ENCODE measurements at regions not wholly inside any gene's neighbourhood (a gene's known extent, or its start where the extent isn't known, plus 50 kb on each side); places are given as distances from the start of the nearest gene placed in this dataset.
"Not testable (repeated sequence)": the region's sequence is repeated elsewhere in the genome, so short reads cannot be mapped to it uniquely, and the experiment has no call there.

GRCh38 chr4:147284256-147284835, 196.6 kb upstream of the EDNRA start:
- no peak for DNase-seq

- no peak for DNase-seq
Measured at GRCh38 chr4:147284935-147285334, 196.0 kb upstream of the EDNRA start.

GRCh38 chr4:147285751-147286150, 195.1 kb upstream of the EDNRA start:
- no peak for DNase-seq

GRCh38 chr4:147286846-147287587, 193.9 kb upstream of the EDNRA start:
- no peak for DNase-seq

- DNase-seq, result no peak
Measured at GRCh38 chr4:147287588-147287890, 193.4 kb upstream of the EDNRA start.

GRCh38 chr4:147288512-147288911, 192.4 kb upstream of the EDNRA start:
- no peak for DNase-seq

GRCh38 chr4:147289181-147289580, 191.7 kb upstream of the EDNRA start:
- no peak for DNase-seq

- not testable (repeated sequence) for DNase-seq
Measured at GRCh38 chr4:147292604-147293313, 188.1 kb upstream of the EDNRA start.

- DNase-seq, result not testable (repeated sequence)
Measured at GRCh38 chr4:147293314-147293677, 187.6 kb upstream of the EDNRA start.

- DNase-seq, result no peak
Measured at GRCh38 chr4:147299205-147299604, 181.7 kb upstream of the EDNRA start.

- no peak for DNase-seq
Measured at GRCh38 chr4:147303174-147303872, 177.6 kb upstream of the EDNRA start.

- DNase-seq, result no peak
Measured at GRCh38 chr4:147303873-147304229, 177.0 kb upstream of the EDNRA start.

- no peak for DNase-seq
Measured at GRCh38 chr4:147307896-147308674, 172.8 kb upstream of the EDNRA start.

- no peak for DNase-seq
Measured at GRCh38 chr4:147309434-147309833, 171.5 kb upstream of the EDNRA start.

- DNase-seq, result no peak
Measured at GRCh38 chr4:147310312-147310711, 170.6 kb upstream of the EDNRA start.

- DNase-seq, result no peak
Measured at GRCh38 chr4:147311956-147312355, 168.9 kb upstream of the EDNRA start.

GRCh38 chr4:147312376-147313046, 168.4 kb upstream of the EDNRA start:
- no peak for DNase-seq

- DNase-seq, result no peak
Measured at GRCh38 chr4:147313108-147313507, 167.8 kb upstream of the EDNRA start.

GRCh38 chr4:147318586-147318985, 162.3 kb upstream of the EDNRA start:
- DNase-seq, result no peak

- DNase-seq, result no peak
Measured at GRCh38 chr4:147325571-147325981, 155.3 kb upstream of the EDNRA start.

GRCh38 chr4:147326591-147326990, 154.3 kb upstream of the EDNRA start:
- no peak for DNase-seq

- DNase-seq, result no peak
Measured at GRCh38 chr4:147327322-147327721, 153.6 kb upstream of the EDNRA start.

Data from NCI-H446 treated with DMSO at 0.1 percent for 48 hours (cell line).